ENCODE measurements at regions not wholly inside any gene's neighbourhood (a gene's known extent, or its start where the extent isn't known, plus 50 kb on each side); places are given as distances from the start of the nearest gene placed in this dataset.

DNA sequence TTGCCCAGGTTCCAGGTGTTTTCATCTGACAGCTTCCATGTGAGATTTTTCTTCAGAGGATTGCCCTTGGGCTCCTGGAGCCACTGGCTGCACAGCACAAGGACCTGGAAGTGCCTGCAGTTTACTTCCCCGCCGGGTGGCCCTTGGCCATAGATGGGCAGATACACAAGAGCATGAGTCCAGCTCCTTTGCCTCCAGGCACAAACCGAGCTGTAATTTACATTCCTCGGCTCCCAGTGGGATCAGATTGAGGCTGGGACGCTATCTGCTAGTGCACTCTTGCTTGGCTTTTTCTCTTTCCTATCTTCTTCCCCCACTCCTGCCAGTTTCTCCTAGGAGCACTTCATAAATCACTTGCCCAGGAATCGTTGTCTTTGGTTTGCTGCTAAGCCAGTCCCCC lies 85.4 kb upstream of the RALY start:
- Mint-ChIP-seq H3K9me3 (no peaks in the 10 kb centered on the region), H3K4me3 (no peak overlapping the region), H3K36me3 (ENCODE audit: low read depth) (no peaks in the 10 kb centered on the region), H3K27me3 (peaks cover 21% of the 10 kb centered on the region), H3K27ac (no peak overlapping the region), H3K4me1 (no peaks in the 10 kb centered on the region)
- no peak for DNase-seq
- intact Hi-C loops (cut with micrococcal nuclease) = no loop called here

DNA sequence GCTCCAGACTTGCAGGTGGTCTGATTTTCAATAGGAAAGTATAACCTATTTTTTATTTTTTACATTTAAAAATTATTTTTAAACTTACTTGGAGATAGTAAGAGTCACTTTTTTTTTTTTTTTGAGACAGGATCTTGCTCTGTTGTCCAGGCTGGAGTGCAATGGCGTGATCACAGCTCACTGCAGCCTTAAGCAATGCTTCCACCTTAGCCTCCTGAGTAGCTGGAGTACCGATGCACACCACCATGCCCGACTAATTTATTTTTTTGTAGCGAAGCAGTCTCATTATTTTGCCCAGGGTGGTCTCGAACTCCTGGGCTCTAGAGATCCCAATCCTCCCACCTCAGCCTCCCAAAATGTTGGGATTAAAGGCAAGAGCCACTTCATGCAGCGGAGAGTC lies 84.8 kb upstream of the RALY start:
- Mint-ChIP-seq H3K4me3 (no peak overlapping the region), H3K27ac (no peak overlapping the region), H3K36me3 (ENCODE audit: low read depth) (no peaks in the 10 kb centered on the region), H3K9me3 (no peaks in the 10 kb centered on the region), H3K27me3 (peaks cover 24% of the 10 kb centered on the region), H3K4me1 (no peaks in the 10 kb centered on the region)
- intact Hi-C loops (cut with micrococcal nuclease) = no loop called here
- DNase-seq = no peak

GRCh38 chr20:33909331-33909921 lies 84.3 kb upstream of the RALY start:
- H3K4me1 Mint-ChIP-seq = peaks cover 2% of the 10 kb centered on the region
- H3K9me3 Mint-ChIP-seq = no peaks in the 10 kb centered on the region
- peaks cover 24% of the 10 kb centered on the region for H3K27me3 Mint-ChIP-seq
- no peaks in the 10 kb centered on the region for H3K36me3 Mint-ChIP-seq (ENCODE audit: low read depth)
- no peak overlapping the region for H3K4me3 Mint-ChIP-seq
- intact Hi-C loops (cut with micrococcal nuclease) = no loop called here
- no peak overlapping the region for H3K27ac Mint-ChIP-seq
- no peak for DNase-seq

DNA sequence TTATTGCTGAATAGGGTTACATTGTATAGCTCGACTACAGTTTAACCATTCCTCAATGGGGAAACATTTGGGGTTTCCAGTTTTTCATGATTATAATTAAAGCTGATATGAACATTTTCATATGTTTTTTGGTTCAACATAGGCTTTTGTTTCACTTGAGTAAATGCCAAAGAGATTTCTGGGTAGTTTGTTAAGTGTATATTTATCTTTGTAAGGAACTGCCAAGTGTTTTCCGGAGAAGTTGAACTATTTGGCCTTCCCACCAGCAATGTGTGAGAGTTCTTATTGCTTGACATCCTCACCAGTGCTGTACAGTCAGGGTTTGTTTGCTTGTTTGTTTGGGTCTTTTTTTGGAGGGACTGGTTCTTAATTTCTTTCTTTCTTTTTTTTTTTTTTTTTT lies 83.7 kb upstream of the RALY start:
- intact Hi-C loops (cut with micrococcal nuclease) = no loop called here
- peaks cover 22% of the 10 kb centered on the region for H3K27me3 Mint-ChIP-seq
- no peak for DNase-seq
- no peaks in the 10 kb centered on the region for H3K36me3 Mint-ChIP-seq (ENCODE audit: low read depth)
- H3K27ac Mint-ChIP-seq = no peak overlapping the region
- no peak overlapping the region for H3K4me3 Mint-ChIP-seq
- H3K9me3 Mint-ChIP-seq = no peaks in the 10 kb centered on the region
- peaks cover 7% of the 10 kb centered on the region for H3K4me1 Mint-ChIP-seq

DNA sequence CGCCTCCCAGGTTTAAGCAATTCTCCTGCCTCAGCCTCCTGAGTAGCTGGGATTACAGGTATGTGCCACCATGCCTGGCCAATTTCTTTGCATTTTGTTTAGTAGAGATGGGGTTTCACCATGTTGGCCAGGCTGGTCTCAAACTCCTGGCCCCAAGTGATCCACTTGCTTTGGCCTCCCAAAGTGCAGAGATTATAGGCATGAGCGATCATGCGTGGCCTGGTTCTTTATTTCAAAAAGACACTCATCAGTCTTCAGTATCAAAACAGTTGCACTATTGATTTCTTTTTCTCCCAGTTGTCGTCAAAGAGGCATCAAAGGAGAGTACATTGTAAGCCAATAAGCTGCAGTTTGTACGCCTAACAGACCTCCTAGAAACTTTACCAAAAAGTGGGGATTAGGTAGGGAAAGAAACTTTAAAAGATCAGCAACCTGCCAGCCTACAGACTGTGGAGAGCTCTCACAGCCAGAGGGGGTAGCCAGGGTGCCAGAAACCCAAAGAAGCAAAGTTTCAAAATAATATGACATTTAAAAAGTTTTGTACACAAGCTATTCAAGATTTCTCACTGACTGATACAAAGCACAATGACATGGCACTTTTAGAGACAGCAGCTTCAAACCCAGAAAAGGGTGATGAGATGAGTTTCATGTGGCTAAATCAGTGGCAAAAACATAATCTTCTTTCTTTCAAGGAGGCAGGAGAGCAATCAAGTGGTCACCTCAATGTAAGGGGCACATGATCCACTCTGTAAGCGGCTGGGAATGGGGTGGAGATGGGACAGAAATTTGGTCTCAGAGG lies 83.0 kb upstream of the RALY start:
- intact Hi-C loops (cut with micrococcal nuclease) = no loop called here
- peaks cover 13% of the 10 kb centered on the region for H3K4me1 Mint-ChIP-seq

DNA sequence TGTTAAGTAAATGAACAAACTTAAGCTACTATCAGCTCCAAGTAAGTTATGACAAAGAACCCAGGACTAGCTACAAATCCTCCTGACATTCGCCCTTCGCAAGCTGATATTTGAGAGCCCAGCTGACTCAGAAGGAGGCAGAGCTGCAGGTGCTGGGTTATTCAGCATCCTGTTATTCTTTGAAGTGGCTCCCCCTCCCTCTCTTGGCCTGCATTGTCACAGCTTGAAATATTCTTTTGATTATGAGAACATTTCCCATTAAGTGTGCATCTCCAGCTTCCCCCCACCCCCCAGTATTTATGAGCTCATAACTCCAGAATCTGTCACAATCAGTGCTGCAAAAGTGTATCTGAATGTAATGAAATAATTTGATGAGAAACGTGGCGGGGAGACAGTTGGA lies 78.8 kb upstream of the RALY start:
- H3K27me3 Mint-ChIP-seq = peaks cover 16% of the 10 kb centered on the region
- no peak overlapping the region for H3K4me3 Mint-ChIP-seq
- intact Hi-C loops (cut with micrococcal nuclease) = no loop called here
- H3K27ac Mint-ChIP-seq = no peak overlapping the region
- peaks cover 15% of the 10 kb centered on the region for H3K4me1 Mint-ChIP-seq
- no peaks in the 10 kb centered on the region for H3K36me3 Mint-ChIP-seq (ENCODE audit: low read depth)
- DNase-seq = peak; percentile 80
- no peaks in the 10 kb centered on the region for H3K9me3 Mint-ChIP-seq

More for the DNA sequence above, 83.0 kb upstream of the RALY start:
- Mint-ChIP-seq H3K27me3 (peaks cover 20% of the 10 kb centered on the region), H3K36me3 (ENCODE audit: low read depth) (no peaks in the 10 kb centered on the region), H3K4me3 (no peak overlapping the region), H3K27ac (no peak overlapping the region), H3K9me3 (no peaks in the 10 kb centered on the region)
- DNase-seq = no peak

GRCh38 chr20:33915726-33916331 lies 77.9 kb upstream of the RALY start:
- no peaks in the 10 kb centered on the region for H3K9me3 Mint-ChIP-seq
- intact Hi-C loops (cut with micrococcal nuclease) = loop anchor here (2.0 kb wide), 1 partner anchor 213 kb away; no protein-coding TSS in a partner anchor
- H3K36me3 Mint-ChIP-seq (ENCODE audit: low read depth) = no peaks in the 10 kb centered on the region
- H3K4me1 Mint-ChIP-seq = peaks cover 15% of the 10 kb centered on the region
- DNase-seq = peak; percentile 86
- no peak overlapping the region for H3K27ac Mint-ChIP-seq
- peaks cover 19% of the 10 kb centered on the region for H3K27me3 Mint-ChIP-seq
- no peak overlapping the region for H3K4me3 Mint-ChIP-seq

DNA sequence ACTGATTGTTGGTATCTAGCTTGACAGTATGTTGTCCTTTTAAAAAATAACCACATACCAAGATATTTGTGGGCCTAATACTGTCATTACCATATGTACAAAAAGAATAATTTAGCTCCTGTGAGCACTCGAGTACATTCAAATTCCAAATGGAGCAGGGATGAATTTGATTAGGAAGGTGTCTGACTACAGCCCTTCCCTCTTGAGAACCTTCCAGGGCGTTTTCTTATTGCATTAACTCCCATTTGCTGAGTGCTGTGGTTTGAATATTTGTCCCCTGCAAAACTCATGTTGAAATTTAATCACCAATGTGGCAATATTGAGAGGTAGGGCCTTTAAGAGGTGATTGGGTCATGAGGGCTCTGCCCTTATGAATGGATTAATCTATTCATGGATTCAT lies 76.9 kb upstream of the RALY start:
- H3K4me1 Mint-ChIP-seq = peaks cover 15% of the 10 kb centered on the region
- intact Hi-C loops (cut with micrococcal nuclease) = loop anchor here (2.0 kb wide), 1 partner anchor 212 kb away; no protein-coding TSS in a partner anchor
- no peak overlapping the region for H3K27ac Mint-ChIP-seq

DNA sequence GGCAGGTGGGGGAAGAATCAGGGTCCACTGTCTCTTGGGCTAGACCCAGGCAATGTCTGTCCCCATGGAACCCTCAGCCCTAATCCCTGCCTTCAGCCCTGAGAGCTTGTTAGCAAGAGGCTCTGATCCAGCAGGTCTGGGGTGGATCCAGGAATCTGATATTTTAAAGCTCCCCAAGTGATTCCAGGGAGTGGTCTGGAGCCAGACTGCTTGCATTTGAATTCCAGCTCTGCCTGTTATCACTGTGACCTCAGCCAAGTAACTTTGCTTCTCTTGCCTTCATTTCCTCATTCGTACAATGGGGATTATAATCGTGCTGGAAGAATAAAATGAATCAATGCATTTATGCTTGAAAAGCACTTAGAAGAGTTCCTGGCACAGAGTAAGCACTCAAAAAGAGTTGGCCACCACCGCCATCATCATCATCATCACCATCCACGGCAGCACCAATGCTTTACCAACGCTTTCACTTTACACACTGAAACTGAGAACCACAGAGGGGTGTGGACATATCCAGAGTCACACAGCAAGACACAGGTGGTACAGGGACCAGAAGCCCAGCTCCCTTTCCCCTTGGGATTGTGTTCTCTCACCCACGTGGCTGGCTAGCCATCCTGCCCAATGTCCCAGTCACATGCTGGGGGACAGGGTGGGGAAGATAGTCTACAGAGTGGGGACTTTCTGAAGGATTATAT lies 75.7 kb upstream of the RALY start:
- no peak for DNase-seq
- Mint-ChIP-seq H3K27me3 (peaks cover 11% of the 10 kb centered on the region), H3K4me3 (no peak overlapping the region), H3K9me3 (no peaks in the 10 kb centered on the region), H3K36me3 (ENCODE audit: low read depth) (no peaks in the 10 kb centered on the region), H3K27ac (no peak overlapping the region), H3K4me1 (peaks cover 15% of the 10 kb centered on the region)
- intact Hi-C loops (cut with micrococcal nuclease) = loop anchor here (2.0 kb wide), 1 partner anchor 211 kb away; no protein-coding TSS in a partner anchor

More for the DNA sequence above, 76.9 kb upstream of the RALY start:
- Mint-ChIP-seq H3K27me3 (peaks cover 17% of the 10 kb centered on the region), H3K4me3 (no peak overlapping the region), H3K9me3 (no peaks in the 10 kb centered on the region), H3K36me3 (ENCODE audit: low read depth) (no peaks in the 10 kb centered on the region)
- no peak for DNase-seq

DNA sequence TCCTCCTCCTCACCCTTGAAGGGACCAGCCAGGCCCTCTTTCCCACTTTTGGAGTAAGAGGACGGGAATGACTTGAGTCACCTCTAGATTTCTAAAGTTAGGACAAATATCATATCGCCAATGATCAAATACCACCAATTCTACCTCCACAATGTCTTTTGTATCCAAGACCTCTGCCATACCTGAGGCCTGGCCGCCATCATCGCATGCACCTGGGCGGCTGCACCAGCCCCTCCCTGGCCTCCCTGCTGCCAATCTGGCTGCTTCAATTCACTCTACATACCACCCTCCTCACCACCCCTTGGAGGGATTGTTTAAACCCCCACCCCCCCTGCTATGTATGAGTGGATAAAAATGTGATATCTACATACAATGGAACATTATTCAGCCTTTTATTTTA lies 75.0 kb upstream of the RALY start:
- Mint-ChIP-seq H3K27me3 (peaks cover 10% of the 10 kb centered on the region), H3K9me3 (no peaks in the 10 kb centered on the region), H3K4me1 (peaks cover 15% of the 10 kb centered on the region), H3K27ac (no peak overlapping the region), H3K36me3 (ENCODE audit: low read depth) (no peaks in the 10 kb centered on the region), H3K4me3 (no peak overlapping the region)
- intact Hi-C loops (cut with micrococcal nuclease) = no loop called here
- DNase-seq = no peak

GRCh38 chr20:33919653-33920052 lies 74.1 kb upstream of the RALY start:
- peaks cover 12% of the 10 kb centered on the region for H3K4me1 Mint-ChIP-seq
- no peaks in the 10 kb centered on the region for H3K36me3 Mint-ChIP-seq (ENCODE audit: low read depth)
- no peak for DNase-seq
- no peak overlapping the region for H3K4me3 Mint-ChIP-seq
- intact Hi-C loops (cut with micrococcal nuclease) = no loop called here
- no peak overlapping the region for H3K27ac Mint-ChIP-seq
- H3K9me3 Mint-ChIP-seq = no peaks in the 10 kb centered on the region
- H3K27me3 Mint-ChIP-seq = peaks cover 10% of the 10 kb centered on the region

DNA sequence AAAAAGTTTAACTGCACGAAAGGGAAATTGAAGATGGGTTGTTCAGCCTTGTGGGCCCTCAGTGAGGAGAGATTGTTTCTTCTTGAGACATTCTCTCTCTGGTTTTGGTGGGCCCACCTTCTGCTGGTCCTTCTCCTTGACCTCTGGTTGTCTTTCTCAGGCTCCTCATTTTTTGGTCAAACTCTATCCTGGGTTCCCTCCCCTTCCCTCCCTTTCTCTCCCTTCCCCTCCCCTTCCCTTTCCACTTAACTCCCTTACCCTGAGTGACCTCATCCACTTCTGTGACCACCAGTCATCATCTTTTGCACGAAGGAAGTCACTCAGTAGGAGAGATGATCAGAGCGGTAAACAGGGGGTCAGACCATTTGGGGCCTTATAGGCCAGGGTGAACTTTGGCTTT lies 71.5 kb upstream of the RALY start:
- intact Hi-C loops (cut with micrococcal nuclease) = no loop called here
- no peak for DNase-seq

DNA sequence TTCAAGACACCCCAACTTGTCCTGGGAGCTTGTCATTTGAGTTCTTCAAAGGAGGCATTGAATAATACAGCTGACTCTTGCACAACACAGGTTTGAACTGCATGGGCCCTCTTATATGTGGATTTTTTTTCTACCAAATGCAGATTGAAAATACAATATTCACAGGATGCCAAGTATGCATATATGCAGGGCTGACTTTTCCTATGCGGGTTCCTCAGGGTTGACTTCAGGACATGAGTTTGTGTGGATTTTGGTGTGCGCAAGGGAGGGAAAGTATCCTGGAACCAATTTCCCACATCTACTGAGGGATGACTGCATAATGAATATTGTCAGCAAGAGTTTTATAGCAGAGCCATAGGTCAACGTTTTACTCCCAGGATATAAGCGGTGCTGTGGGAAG lies 70.0 kb upstream of the RALY start:
- peaks cover 16% of the 10 kb centered on the region for H3K27me3 Mint-ChIP-seq
- no peak for DNase-seq
- peaks cover 2% of the 10 kb centered on the region for H3K4me1 Mint-ChIP-seq
- intact Hi-C loops (cut with micrococcal nuclease) = no loop called here
- no peaks in the 10 kb centered on the region for H3K9me3 Mint-ChIP-seq
- no peaks in the 10 kb centered on the region for H3K36me3 Mint-ChIP-seq (ENCODE audit: low read depth)
- no peak overlapping the region for H3K27ac Mint-ChIP-seq
- no peak overlapping the region for H3K4me3 Mint-ChIP-seq

More for the DNA sequence above, 71.5 kb upstream of the RALY start:
- H3K4me1 Mint-ChIP-seq = peaks cover 2% of the 10 kb centered on the region
- H3K27me3 Mint-ChIP-seq = peaks cover 16% of the 10 kb centered on the region
- H3K36me3 Mint-ChIP-seq (ENCODE audit: low read depth) = no peaks in the 10 kb centered on the region
- no peak overlapping the region for H3K4me3 Mint-ChIP-seq
- no peaks in the 10 kb centered on the region for H3K9me3 Mint-ChIP-seq
- no peak overlapping the region for H3K27ac Mint-ChIP-seq

DNA sequence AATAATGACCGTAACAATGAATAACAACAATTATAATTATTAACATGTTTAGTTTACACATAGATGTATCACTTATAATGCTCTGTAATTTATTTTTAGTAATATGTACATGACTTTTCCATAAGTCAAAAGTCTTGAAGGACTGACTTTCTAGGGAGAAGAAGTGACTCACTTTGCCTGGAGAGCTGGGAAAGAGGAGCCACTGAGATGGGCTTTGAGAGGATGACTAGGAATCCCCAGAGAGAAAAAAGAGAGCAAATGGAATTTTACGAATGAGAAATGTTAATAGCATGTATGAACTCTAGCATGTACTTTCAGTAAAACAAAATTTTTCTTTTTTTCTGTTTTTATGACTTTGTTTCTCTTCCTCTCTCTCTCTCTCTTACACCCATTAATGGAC lies 67.8 kb upstream of the RALY start:
- H3K4me3 Mint-ChIP-seq = no peak overlapping the region
- H3K36me3 Mint-ChIP-seq (ENCODE audit: low read depth) = no peaks in the 10 kb centered on the region

More for the DNA sequence above, 67.8 kb upstream of the RALY start:
- intact Hi-C loops (cut with micrococcal nuclease) = no loop called here
- peaks cover 12% of the 10 kb centered on the region for H3K27me3 Mint-ChIP-seq
- no peaks in the 10 kb centered on the region for H3K4me1 Mint-ChIP-seq
- H3K9me3 Mint-ChIP-seq = no peaks in the 10 kb centered on the region
- no peak for DNase-seq
- no peak overlapping the region for H3K27ac Mint-ChIP-seq

All from activated CD4-positive, alpha-beta T cell treated with anti-CD3 and anti-CD28 coated beads, Interleukin-2, amount 10 ng/mL, durations not matched to agents 24 days and 14 days (primary cell).